GM12878 (cell line): ENCODE measurements at regions not wholly inside any gene's neighbourhood (a gene's known extent, or its start where the extent isn't known, plus 50 kb on each side); places are given as distances from the start of the nearest gene placed in this dataset.
A peak's percentile ranks its signal among the peaks of the same experiment; 100 is the strongest.

Experiments
- ATF3 ChIP-seq: IDR thresholded peaks from 2 replicates; pipeline ENCODE4 v1.6.1; 2011; ENCODE audit warnings: low read depth, mild to moderate bottlenecking, low read length, moderate library complexity, borderline replicate concordance; ENCODE audit errors: extremely low read depth
- BHLHE40 ChIP-seq, 2 experiments: fragments of 450-650 bp in 1 of 2; IDR thresholded peaks; 2 replicates each; pipeline ENCODE4 v1.6.1; 2011 to 2017; ENCODE audit warnings: low read depth in 2 of 2, borderline replicate concordance in 1 of 2, improper control_type of control experiment in 1 of 2, low read length in 1 of 2, mild to moderate bottlenecking in 1 of 2
- BRCA1 ChIP-seq: IDR thresholded peaks from 2 replicates; pipeline ENCODE4 v1.6.1; 2011; ENCODE audit warnings: low read depth, low read length, improper control_type of control experiment
- CBX5 ChIP-seq: sonication (generic); IDR thresholded peaks from 2 replicates; pipeline ENCODE4 v1.6.1; 2016; ENCODE audit warnings: low read depth, moderate library complexity, mild to moderate bottlenecking, inconsistent platforms
- CREB1 ChIP-seq: IDR thresholded peaks from 2 replicates; pipeline ENCODE4 v1.6.1; 2012; ENCODE audit warnings: low read depth, mild to moderate bottlenecking, inconsistent platforms
- CREM ChIP-seq: IDR thresholded peaks from 2 replicates; pipeline ENCODE4 v1.6.1; 2014; ENCODE audit warnings: antibody characterized with exemption, low read depth
- FOS ChIP-seq: IDR thresholded peaks from 3 replicates; pipeline ENCODE4 v1.6.1; 2011; ENCODE audit warnings: borderline replicate concordance; ENCODE audit not compliant: insufficient read length; ENCODE audit errors: extremely low read depth
- FOXK2 ChIP-seq: fragments of 450-650 bp; IDR thresholded peaks from 2 replicates; pipeline ENCODE4 v1.6.1; 2017; ENCODE audit warnings: mild to moderate bottlenecking, moderate library complexity
- GABPA ChIP-seq: IDR thresholded peaks from 2 replicates; pipeline ENCODE4 v1.6.1; 2014; ENCODE audit warnings: antibody characterized with exemption, low read depth, mild to moderate bottlenecking, inconsistent platforms
- GATAD2B ChIP-seq: fragments of 450-650 bp; conservative IDR thresholded peaks from 2 replicates; pipeline ENCODE4 v1.6.1; 2017; ENCODE audit warnings: low read depth, mild to moderate bottlenecking, moderate library complexity
- HDAC6 ChIP-seq: fragments of 200-600 bp; sonication (generic); IDR thresholded peaks from one replicate; pipeline ENCODE4 v1.8.0; 2017; ENCODE audit warnings: antibody characterized with exemption; ENCODE audit not compliant: unreplicated experiment
- IKZF1 ChIP-seq: fragments of 450-650 bp; conservative IDR thresholded peaks from 2 replicates; pipeline ENCODE4 v1.6.1; 2017; ENCODE audit warnings: antibody characterized with exemption, mild to moderate bottlenecking
- IRF5 ChIP-seq: fragments of 450-650 bp; IDR thresholded peaks from 2 replicates; pipeline ENCODE4 v1.6.1; 2017; ENCODE audit warnings: borderline replicate concordance
- MEF2A ChIP-seq: IDR thresholded peaks from 2 replicates; pipeline ENCODE4 v1.6.1; 2011; ENCODE audit warnings: low read depth, mild to moderate bottlenecking, low read length, moderate library complexity; ENCODE audit not compliant: insufficient read depth
- MEF2B ChIP-seq: fragments of 450-650 bp; IDR thresholded peaks from 2 replicates; pipeline ENCODE4 v1.6.1; 2018; ENCODE audit warnings: mild to moderate bottlenecking, moderate library complexity; ENCODE audit not compliant: partially characterized antibody, poor library complexity, severe bottlenecking
- MTA3 ChIP-seq: IDR thresholded peaks from 2 replicates; pipeline ENCODE4 v1.6.1; 2012; ENCODE audit warnings: low read length, inconsistent platforms, borderline replicate concordance
- NBN ChIP-seq: fragments of 450-650 bp; IDR thresholded peaks from 2 replicates; pipeline ENCODE4 v1.6.1; 2016
- NR2C2 ChIP-seq: IDR thresholded peaks from 2 replicates; pipeline ENCODE4 v1.6.1; 2011; ENCODE audit warnings: borderline replicate concordance, low read depth; ENCODE audit not compliant: control insufficient read depth, insufficient read length
- POLR2A ChIP-seq: IDR thresholded peaks from 2 replicates; pipeline ENCODE4 v1.6.1; 2011; ENCODE audit warnings: low read depth, mild to moderate bottlenecking, low read length
- RUNX3 ChIP-seq: IDR thresholded peaks from 2 replicates; pipeline ENCODE4 v1.6.1; 2012; ENCODE audit warnings: low read length, inconsistent platforms
- SMC3 ChIP-seq: IDR thresholded peaks from 2 replicates; pipeline ENCODE4 v1.6.1; 2011; ENCODE audit warnings: low read length, improper control_type of control experiment, borderline replicate concordance
- SPI1 ChIP-seq: IDR thresholded peaks from 2 replicates; pipeline ENCODE4 v1.6.1; 2011; ENCODE audit warnings: low read depth, mild to moderate bottlenecking, low read length, moderate library complexity, borderline replicate concordance; ENCODE audit not compliant: insufficient read depth
- STAT3 ChIP-seq: IDR thresholded peaks from 2 replicates; pipeline ENCODE4 v1.6.1; 2011; ENCODE audit warnings: low read depth, low read length, improper control_type of control experiment
- SUZ12 ChIP-seq: fragments of 200-600 bp; sonication (generic); IDR thresholded peaks from one replicate; pipeline ENCODE4 v1.6.1; 2018; ENCODE audit warnings: antibody characterized with exemption, mild to moderate bottlenecking; ENCODE audit not compliant: unreplicated experiment
- TCF3 ChIP-seq: IDR thresholded peaks from 2 replicates; pipeline ENCODE4 v1.6.1; 2012; ENCODE audit warnings: low read depth, mild to moderate bottlenecking, low read length, borderline replicate concordance; ENCODE audit not compliant: insufficient read depth
- ZNF24 ChIP-seq: fragments of 450-650 bp; IDR thresholded peaks from 2 replicates; pipeline ENCODE4 v1.6.1; 2017; ENCODE audit warnings: antibody characterized with exemption, mild to moderate bottlenecking
- ZSCAN29 ChIP-seq: fragments of 450-650 bp; IDR thresholded peaks from 2 replicates; pipeline ENCODE4 v1.6.1; 2017; ENCODE audit warnings: mild to moderate bottlenecking, moderate library complexity

- no peak for TF ChIP-seq HDAC6
- TF ChIP-seq RUNX3: peak; percentile 97
- TF ChIP-seq GABPA: no peak
- TF ChIP-seq SUZ12: no peak
- TF ChIP-seq SMC3: peak; percentile 43; the same call in 1 of the 2 replicates
- TF ChIP-seq NBN: peak; percentile 70; the same call in 1 of the 2 replicates
- no peak for TF ChIP-seq TCF3
- TF ChIP-seq IKZF1: peak; percentile 80
- no peak for TF ChIP-seq BRCA1
- TF ChIP-seq BHLHE40 (IDR thresholded peaks at IDR 0.05; ENCODE audit: borderline replicate concordance in 1 of 2, low read depth in 2 of 2, low read length in 1 of 2): peak; percentile 36 to 52; a peak in 3 of 4 replicates
- no peak for TF ChIP-seq FOXK2
- peak; percentile 63; the same call in 1 of the 2 replicates for TF ChIP-seq MTA3
- 0 out of 2 replicates have a peak, but pooled peaks have one; percentile 2 for TF ChIP-seq MEF2A
- no peak for TF ChIP-seq NR2C2
- TF ChIP-seq STAT3: no peak; the same call in 1 of the 2 replicates
- TF ChIP-seq MEF2B: peak; percentile 82
- TF ChIP-seq IRF5: peak; percentile 21; the same call in 1 of the 2 replicates
- TF ChIP-seq CBX5: 0 out of 2 replicates have a peak, but pooled peaks have one; percentile 9
- TF ChIP-seq CREM: no peak; the same call in 1 of the 2 replicates
- no peak for TF ChIP-seq ATF3
- TF ChIP-seq FOS: no peak
- no peak for TF ChIP-seq SPI1
- no peak for TF ChIP-seq POLR2A
- TF ChIP-seq CREB1: peak; percentile 32; the same call in 1 of the 2 replicates
- 0 out of 2 replicates have a peak, but pooled peaks have one; percentile 6 for TF ChIP-seq ZNF24
- no peak; the same call in 1 of the 2 replicates for TF ChIP-seq ZSCAN29
- peak; percentile 59; the same call in 1 of the 2 replicates for TF ChIP-seq GATAD2B
- TF ChIP-seq, all 136 proteins: peak for 38
Observed at GRCh38 chr12:14239350-14239934, 126.0 kb upstream of the ATF7IP start (continued).
